GM12891 (cell line): ENCODE measurements at regions not wholly inside any gene's neighbourhood (a gene's known extent, or its start where the extent isn't known, plus 50 kb on each side); places are given as distances from the start of the nearest gene placed in this dataset.

Source experiments
- POLR2A ChIP-seq: IDR thresholded peaks from 2 replicates; pipeline ENCODE4 v1.6.1; 2011; ENCODE audit warnings: low read depth, low read length, control low read depth
- POLR2AphosphoS5 ChIP-seq: IDR thresholded peaks from 2 replicates; pipeline ENCODE4 v1.6.1; 2011; ENCODE audit warnings: low read depth, low read length, control low read depth
- TAF1 ChIP-seq: IDR thresholded peaks from 2 replicates; pipeline ENCODE4 v1.6.1; 2011; ENCODE audit warnings: low read depth, low read length, control low read depth

DNA sequence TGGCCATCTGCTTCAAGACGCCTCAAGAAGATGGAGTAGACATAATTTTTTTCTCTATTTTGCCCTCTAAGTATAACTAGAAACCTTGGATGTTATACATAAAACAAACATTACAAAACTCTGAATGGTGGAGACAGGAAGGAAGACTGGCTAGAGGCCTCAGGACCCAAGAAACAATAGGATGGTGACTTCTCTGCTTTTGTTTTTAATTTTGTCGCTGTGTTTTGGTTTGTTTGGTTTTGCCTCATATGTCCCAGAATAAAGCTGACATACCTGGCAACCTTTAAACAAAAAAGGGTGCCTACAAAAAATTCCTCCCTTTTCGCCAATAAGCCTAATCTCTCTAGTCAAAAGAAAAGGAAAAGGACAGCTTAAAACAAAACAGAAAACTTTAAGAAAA, 109.1 kb downstream of the PPP4R3C start:
- no peak for TF ChIP-seq POLR2A
- TF ChIP-seq POLR2AphosphoS5 = no peak
- TF ChIP-seq TAF1 = no peak
